Esophagus squamous epithelium (tissue), 4 donors: ENCODE measurements at regions not wholly inside any gene's neighbourhood (a gene's known extent, or its start where the extent isn't known, plus 50 kb on each side); places are given as distances from the start of the nearest gene placed in this dataset.

ENCODE experiments used
- CTCF ChIP-seq, 6 experiments: fragments of 450-650 bp in 4 of 6; fragments of 200-600 bp in 2 of 6; sonication (generic) in 2 of 6; IDR thresholded peaks; one replicate each; pipeline ENCODE4 v1.5.1; 2016 to 2019; ENCODE audit warnings: antibody characterized with exemption in 6 of 6, mild to moderate bottlenecking in 4 of 6, moderate library complexity in 4 of 6
- POLR2A ChIP-seq, 4 donors: fragments of 450-650 bp; IDR thresholded peaks; one replicate each; pipeline ENCODE4 v1.6.1; 2017; ENCODE audit warnings: antibody characterized with exemption in 4 of 4, mild to moderate bottlenecking in 4 of 4, moderate library complexity in 3 of 4

GRCh38 chr11:38756537-38756936, 2158.5 kb upstream of the RAG2 start:
- TF ChIP-seq CTCF (IDR thresholded peaks at IDR 0.05) (no peak), POLR2A (IDR thresholded peaks at IDR 0.05) (no peak)
